Neural cell (in vitro differentiated cells): ENCODE measurements at regions not wholly inside any gene's neighbourhood (a gene's known extent, or its start where the extent isn't known, plus 50 kb on each side); places are given as distances from the start of the nearest gene placed in this dataset.

Experiments
- EP300 ChIP-seq: fragments of 450-650 bp; conservative IDR thresholded peaks from 2 replicates; pipeline ENCODE4 v1.6.1; 2014; ENCODE audit warnings: antibody characterized with exemption, mild to moderate bottlenecking, moderate library complexity; ENCODE audit not compliant: poor library complexity, severe bottlenecking
- EZH2 ChIP-seq: fragments of 200-600, 300-800 bp; shearing (Covaris generic), sonication (generic); IDR thresholded peaks from 2 replicates; pipeline ENCODE4 v1.6.1; 2014; ENCODE audit warnings: antibody characterized with exemption, low read length, borderline replicate concordance, mild to moderate bottlenecking; ENCODE audit not compliant: insufficient read depth, poor library complexity, severe bottlenecking
- MXI1 ChIP-seq: fragments of 450-650 bp; conservative IDR thresholded peaks from 2 replicates; pipeline ENCODE4 v1.6.1; 2014; ENCODE audit warnings: antibody characterized with exemption, mild to moderate bottlenecking; ENCODE audit not compliant: poor library complexity, severe bottlenecking
- RAD21 ChIP-seq: fragments of 450-650 bp; conservative IDR thresholded peaks from 2 replicates; pipeline ENCODE4 v1.6.1; 2014; ENCODE audit warnings: antibody characterized with exemption, mild to moderate bottlenecking, moderate library complexity
- REST ChIP-seq: IDR thresholded peaks from 2 replicates; pipeline ENCODE4 v1.6.1; 2012; ENCODE audit warnings: borderline replicate concordance
- TAF1 ChIP-seq: IDR thresholded peaks from 2 replicates; pipeline ENCODE4 v1.6.1; 2012; ENCODE audit warnings: low read depth
- TF ChIP-seq, protein P1 (sequence below): fragments of 450-650 bp; IDR thresholded peaks from 2 replicates; pipeline ENCODE4 v1.5.1; 2014; ENCODE audit warnings: antibody characterized with exemption, mild to moderate bottlenecking, moderate library complexity; ENCODE audit not compliant: poor library complexity, severe bottlenecking

- TF ChIP-seq, protein P1, sequence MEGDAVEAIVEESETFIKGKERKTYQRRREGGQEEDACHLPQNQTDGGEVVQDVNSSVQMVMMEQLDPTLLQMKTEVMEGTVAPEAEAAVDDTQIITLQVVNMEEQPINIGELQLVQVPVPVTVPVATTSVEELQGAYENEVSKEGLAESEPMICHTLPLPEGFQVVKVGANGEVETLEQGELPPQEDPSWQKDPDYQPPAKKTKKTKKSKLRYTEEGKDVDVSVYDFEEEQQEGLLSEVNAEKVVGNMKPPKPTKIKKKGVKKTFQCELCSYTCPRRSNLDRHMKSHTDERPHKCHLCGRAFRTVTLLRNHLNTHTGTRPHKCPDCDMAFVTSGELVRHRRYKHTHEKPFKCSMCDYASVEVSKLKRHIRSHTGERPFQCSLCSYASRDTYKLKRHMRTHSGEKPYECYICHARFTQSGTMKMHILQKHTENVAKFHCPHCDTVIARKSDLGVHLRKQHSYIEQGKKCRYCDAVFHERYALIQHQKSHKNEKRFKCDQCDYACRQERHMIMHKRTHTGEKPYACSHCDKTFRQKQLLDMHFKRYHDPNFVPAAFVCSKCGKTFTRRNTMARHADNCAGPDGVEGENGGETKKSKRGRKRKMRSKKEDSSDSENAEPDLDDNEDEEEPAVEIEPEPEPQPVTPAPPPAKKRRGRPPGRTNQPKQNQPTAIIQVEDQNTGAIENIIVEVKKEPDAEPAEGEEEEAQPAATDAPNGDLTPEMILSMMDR = no peak
- TF ChIP-seq MXI1 (no peak), REST (no peak), EP300 (no peak), EZH2 (no peak), RAD21 (no peak), TAF1 (no peak)
Observed at GRCh38 chr1:96416111-96416595, 305.4 kb upstream of the PTBP2 start.
